ENCODE measurements at regions not wholly inside any gene's neighbourhood (a gene's known extent, or its start where the extent isn't known, plus 50 kb on each side); places are given as distances from the start of the nearest gene placed in this dataset.

DNA sequence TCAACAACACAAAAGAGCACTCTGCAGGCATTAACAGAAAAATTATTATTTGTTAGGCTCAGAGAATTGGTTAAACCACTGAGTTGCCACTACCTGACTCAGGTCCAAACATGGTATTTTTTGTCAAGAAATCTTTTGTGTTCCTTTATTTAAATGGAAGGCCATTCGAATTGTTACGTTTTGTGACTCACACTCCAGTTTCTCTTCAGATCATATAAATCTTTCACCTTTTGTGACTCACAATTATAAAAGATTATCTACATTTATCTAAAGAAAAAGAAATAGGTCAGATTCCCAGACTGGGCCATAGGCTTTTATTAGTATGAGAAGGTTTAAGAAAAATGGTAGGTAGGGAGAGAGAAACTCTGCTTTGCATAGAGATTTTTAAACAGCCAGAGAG lies 669.8 kb downstream of the GALC start:
- no peak for DNase-seq

DNA sequence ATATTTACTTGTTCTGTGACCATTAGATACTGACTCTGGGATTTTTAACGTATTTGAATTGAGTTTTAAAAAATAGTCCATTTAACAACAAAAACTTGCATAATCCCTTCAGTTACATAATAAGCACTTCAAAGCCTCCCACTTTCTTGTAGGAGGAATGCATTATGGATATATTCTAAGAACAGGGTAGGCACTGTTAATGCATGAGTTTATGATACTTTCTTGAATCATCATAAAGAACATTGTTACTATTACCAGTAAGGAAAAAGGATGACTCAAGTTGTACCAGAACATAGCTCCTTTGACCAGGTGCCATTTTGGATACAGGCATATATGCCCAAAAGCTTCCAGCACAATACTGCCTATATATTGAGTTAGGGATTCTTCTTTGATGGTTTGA lies 671.4 kb downstream of the GALC start:
- DNase-seq = no peak

DNA sequence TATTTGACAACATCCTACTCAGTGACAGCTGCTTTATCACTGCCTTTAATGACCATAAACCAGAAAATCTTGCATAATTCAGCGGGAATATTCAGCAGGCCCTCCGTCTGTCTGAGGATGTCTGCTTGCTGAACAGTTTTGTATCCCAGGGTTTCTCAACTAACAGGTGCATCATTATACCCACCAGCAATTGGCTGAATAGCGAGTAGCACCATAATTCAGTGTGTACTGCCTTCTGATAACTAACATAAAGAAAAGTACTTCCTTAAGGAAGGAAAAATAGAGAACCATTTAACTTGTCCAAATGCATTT lies 680.1 kb downstream of the GALC start:
- no peak for DNase-seq

DNA sequence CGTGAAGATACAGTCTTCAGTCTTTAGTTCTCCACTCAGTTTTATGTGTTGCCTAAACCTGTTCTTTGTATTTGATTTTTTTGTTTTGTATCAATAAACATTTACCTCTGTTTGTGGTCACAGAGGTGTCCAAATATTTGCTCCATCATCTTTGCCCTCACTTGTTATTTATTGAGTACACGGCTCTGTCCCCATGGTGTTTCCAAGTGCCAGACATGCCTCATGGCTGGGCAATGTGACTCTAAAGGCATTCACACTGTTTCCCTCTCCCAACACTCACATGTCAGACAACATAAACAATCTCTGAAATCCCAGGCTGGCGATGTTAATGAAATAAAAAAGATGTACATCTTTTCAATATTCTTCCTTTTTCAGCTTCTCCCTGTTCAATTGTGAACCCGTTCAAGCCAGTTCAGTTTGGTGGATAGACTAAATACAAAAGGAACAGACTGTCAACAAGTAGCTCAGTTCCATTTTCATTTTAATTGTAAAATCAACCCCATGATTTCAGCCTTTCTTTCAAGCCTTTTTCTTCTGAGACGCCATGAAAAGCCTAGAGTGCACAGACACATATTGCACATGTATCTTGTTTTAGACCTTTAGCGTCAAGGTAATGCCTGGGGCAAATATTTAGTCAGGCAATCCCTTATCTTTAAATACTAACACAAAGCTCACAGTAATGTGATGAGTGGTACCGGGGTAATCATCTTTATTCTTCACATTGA lies 680.7 kb downstream of the GALC start:
- no peak for DNase-seq

DNA sequence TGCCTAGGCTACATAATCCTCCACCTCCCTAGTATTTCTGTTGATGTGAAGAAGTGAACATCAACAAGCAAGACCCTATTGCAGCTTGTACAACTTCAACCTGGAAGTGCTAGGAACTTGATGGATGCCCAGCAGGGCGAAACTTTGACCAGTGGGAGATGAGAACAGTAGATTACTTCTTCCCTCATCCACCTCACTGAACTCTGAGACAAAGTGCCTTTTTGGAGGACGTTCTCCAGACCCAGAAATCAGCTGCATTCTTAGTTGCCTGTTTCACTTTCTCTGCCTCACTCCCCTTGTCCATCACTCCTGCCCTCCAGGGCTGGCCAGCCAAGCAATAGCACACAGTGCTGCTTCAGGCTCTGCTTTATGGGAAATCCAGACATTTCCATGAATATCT lies 683.4 kb downstream of the GALC start:
- no peak for DNase-seq

DNA sequence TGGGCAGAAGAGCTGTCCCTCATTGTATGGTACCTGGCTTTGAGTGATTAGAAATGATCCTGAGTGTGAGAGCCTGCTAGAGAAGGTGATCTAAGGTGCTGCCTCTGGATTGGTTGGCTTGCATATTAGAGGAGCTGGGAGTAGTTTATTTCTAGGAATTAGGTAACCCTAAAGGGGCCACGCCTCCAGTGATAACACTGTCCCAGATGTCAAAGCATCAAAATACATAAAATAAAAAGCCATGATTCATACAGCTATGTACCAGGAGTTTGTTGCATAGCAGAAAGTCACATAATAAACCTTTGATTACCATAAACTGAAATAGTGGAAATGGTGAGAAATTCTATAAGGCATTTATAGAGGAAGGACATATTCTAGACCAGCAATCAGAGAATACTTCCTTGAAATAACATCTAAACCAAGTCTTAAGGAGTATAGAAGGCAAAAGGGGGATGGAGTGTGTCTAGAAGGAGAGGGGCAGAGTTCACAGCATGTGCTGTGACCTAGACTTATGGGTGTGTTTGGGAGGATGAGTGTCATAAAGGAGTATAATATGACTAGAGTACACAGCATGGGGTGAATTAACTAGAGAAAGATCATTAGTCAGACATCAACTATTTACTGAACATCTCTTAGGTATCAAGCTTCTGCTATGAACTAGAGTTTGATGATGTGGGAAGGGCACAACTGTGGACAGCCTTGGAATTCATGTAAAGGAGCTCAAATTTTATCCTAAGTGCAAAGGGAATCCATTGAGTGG lies 686.4 kb downstream of the GALC start:
- DNase-seq = no peak

DNA sequence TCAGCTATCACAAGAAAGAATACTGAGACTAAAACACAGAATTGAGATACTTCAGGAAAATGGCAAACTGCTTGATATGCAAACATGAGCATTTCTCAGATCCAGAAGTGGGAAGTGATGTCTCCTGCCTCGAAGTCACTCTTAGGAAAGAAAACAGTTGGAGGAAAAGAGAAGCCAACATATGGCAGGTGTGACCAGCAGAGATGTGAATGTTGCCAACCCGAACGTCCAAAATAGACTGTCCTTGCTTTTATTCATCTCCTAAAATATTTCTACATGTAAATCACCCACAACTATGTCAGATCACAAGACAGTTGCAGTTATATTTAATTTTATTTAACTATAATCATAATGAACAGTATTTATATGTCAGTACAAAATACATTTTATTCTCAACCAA lies 687.6 kb downstream of the GALC start:
- peak in 9 of 58 donors; percentile 1 to 44 (median 7) for DNase-seq

GRCh38 chr14:87304404-87304803 lies 688.6 kb downstream of the GALC start:
- DNase-seq = no peak

GRCh38 chr14:87286826-87287225 lies 706.2 kb downstream of the GALC start:
- no peak for DNase-seq

GRCh38 chr14:87286191-87286590 lies 706.8 kb downstream of the GALC start:
- DNase-seq = no peak

- DNase-seq = no peak
These were observed 707.5 kb downstream of the GALC start for GRCh38 chr14:87285506-87285905.

GRCh38 chr14:87283547-87283946 lies 709.4 kb downstream of the GALC start:
- DNase-seq = no peak

DNA sequence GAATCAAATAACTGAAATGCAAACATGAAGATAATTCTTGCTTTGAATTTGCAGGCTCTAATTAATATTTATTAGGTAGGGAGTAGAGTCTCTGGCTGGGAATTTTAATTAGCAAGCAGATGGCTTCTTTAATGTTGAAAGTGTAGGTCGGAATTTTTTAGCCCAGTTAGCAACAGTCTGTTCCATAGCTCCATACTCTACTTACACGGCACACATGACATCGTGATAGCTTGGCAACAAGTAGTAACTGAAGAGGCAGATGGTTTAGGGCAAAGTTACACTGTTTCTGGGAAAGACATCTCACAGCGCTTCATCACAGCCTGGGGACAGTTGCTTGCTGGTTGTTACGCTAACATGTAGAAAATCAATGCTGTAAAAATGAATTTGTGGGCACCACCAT lies 710.7 kb downstream of the GALC start:
- no peak for DNase-seq

DNA sequence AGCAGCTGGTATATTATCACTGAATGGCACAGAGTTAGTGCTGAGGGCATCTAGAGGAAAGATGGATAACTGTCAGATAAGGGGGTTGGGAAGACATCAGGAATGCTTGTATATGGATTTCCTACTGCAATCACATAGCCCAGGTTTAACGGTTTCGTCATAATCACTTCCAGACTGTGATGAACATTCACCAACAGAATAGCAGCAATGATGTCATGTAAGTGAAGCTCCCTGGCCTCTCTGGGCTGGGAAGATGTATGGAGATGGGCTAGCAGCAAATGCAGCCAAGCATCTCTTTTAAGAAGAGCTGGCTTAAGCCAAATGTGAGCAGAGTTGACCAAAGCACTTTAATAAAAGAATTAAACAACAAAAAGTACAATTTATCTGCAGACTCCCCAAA lies 714.6 kb downstream of the GALC start:
- no peak for DNase-seq

GRCh38 chr14:87271331-87271730 lies 721.7 kb downstream of the GALC start:
- DNase-seq = no peak

- DNase-seq = no peak
These were observed 724.0 kb downstream of the GALC start for GRCh38 chr14:87268997-87269396.

DNA sequence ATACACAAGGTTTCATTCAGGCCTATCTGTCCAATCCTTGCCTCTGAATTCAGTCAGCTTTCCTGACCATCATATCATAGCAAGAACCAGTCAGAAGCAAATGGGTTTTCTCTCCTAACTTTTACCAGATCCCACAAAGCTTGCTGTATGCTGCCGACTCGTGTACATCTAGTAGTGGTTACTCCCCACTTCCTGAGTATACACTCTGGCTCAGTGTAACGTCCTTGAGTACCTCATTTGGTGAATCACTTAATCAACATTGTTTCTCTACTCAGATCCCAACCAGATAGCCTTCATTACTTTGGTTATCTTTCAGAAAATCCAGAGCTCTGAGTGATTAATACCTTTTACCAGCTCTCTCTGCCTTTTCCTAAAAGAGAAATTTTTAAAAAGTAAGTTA lies 728.2 kb downstream of the GALC start:
- no peak for DNase-seq

- DNase-seq = no peak
These were observed 728.7 kb downstream of the GALC start for GRCh38 chr14:87264272-87264785.

DNA sequence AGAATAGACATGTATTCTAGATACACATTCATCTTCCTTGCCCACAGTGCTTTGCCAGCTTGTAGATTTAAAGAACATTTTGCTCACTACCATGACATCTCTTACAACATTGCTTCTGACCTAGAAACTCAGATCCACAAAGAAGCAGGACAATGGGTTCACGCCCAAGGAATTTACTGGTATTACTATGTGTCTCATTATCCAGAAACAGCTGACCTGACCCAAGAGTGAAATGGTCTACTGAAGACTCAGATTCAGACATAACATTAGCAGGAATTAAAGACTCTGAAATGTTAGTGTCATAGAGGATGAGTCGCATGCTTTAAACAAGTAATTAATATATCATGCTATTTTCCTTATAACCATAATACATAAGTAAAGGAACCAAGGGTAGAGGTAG lies 731.4 kb downstream of the GALC start:
- no peak for DNase-seq

GRCh38 chr14:87260460-87260859 lies 732.5 kb downstream of the GALC start:
- no peak for DNase-seq

- no peak for DNase-seq
These were observed 735.6 kb downstream of the GALC start for GRCh38 chr14:87257421-87257820.

DNA sequence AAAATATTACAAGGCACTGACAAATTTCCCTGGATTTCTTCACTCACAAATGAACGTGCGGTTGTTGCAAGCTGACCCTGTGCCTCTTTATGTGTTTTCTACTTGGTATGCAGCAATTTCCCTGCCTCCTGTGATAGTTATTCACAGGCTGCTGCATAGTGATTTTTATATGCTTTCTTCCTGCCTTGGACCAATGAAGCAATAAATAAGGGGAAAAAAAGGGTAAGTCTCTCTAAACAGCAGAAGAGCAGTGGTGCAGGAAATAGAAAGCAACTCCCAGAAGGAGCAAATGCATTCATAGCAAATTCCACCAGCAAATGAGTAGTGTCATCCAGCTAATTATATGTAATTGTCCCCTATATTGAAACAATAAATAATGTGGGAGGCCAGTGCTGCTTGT lies 737.9 kb downstream of the GALC start:
- no peak for DNase-seq

- no peak for DNase-seq
These were observed 738.6 kb downstream of the GALC start for GRCh38 chr14:87254331-87254874.
